Activated B cell treated with CpG ODN at 0.5 μM for 24 hours (primary cell): ENCODE measurements at regions not wholly inside any gene's neighbourhood (a gene's known extent, or its start where the extent isn't known, plus 50 kb on each side); places are given as distances from the start of the nearest gene placed in this dataset.

Experiments used
- ATAC-seq: fragments of 200-7000 bp; cut with Tn5 transposase; one replicate; pipeline ENCODE4 v1.10.0; 2021; ENCODE audit warnings: low read depth, mild to moderate bottlenecking, moderate library complexity
- CTCF ChIA-PET: fragments of 350-600 bp; sonication (Branson Sonifier 250); formaldehyde crosslinking; loops from one replicate; lab custom pipeline; 2021; ENCODE audit warnings: antibody characterized with exemption; lab: Charles Lee
- POLR2A ChIA-PET: fragments of 350-600 bp; sonication (Branson Sonifier 250); formaldehyde crosslinking; loops from one replicate; lab custom pipeline; 2021; ENCODE audit warnings: antibody characterized with exemption; lab: Charles Lee
- DNase-seq: peaks from one replicate; pipeline ENCODE4 v3.0.0; 2022
- H3K27ac Mint-ChIP-seq: one replicate; pipeline ENCODE4 v1.8.0; 2020; ENCODE audit warnings: mixed read lengths
- H3K27me3 Mint-ChIP-seq: one replicate; pipeline ENCODE4 v1.8.0; 2021; ENCODE audit warnings: mixed read lengths
- H3K36me3 Mint-ChIP-seq: one replicate; pipeline ENCODE4 v1.8.0; 2021; ENCODE audit warnings: low read depth, mixed read lengths
- H3K4me1 Mint-ChIP-seq: one replicate; pipeline ENCODE4 v1.8.0; 2021; ENCODE audit warnings: mixed read lengths
- H3K4me3 Mint-ChIP-seq: one replicate; pipeline ENCODE4 v1.8.0; 2020; ENCODE audit warnings: mild to moderate bottlenecking, mixed read lengths
- H3K9me3 Mint-ChIP-seq: one replicate; pipeline ENCODE4 v1.8.0; 2020; ENCODE audit warnings: mixed read lengths
- CTCF ChIP-seq: fragments of 200-600 bp; IDR thresholded peaks from one replicate; pipeline ENCODE4 v1.8.0; 2022; ENCODE audit warnings: antibody characterized with exemption, mild to moderate bottlenecking
- intact Hi-C: fragments of 100-400 bp; cut with micrococcal nuclease; formaldehyde crosslinking; loops from one replicate; pipeline ENCODE4 v1.15.1; 2024

- no peaks in the 10 kb centered on the region for H3K4me1 Mint-ChIP-seq
- H3K36me3 Mint-ChIP-seq = no peaks in the 10 kb centered on the region
- DNase-seq (no peak), ATAC-seq (no peak)
- ChIA-PET POLR2A (no interaction called here), CTCF (no interaction called here)
- H3K4me3 Mint-ChIP-seq = no peak overlapping the region
- no peaks in the 10 kb centered on the region for H3K27me3 Mint-ChIP-seq
- no peaks in the 10 kb centered on the region for H3K9me3 Mint-ChIP-seq
- no peak for TF ChIP-seq CTCF
- H3K27ac Mint-ChIP-seq = no peak overlapping the region
- intact Hi-C loops = no loop called here
These were observed 317.5 kb upstream of the GRIA3 start for GRCh38 chrX:122866532-122866931.

- Mint-ChIP-seq H3K4me1 (no peaks in the 10 kb centered on the region), H3K36me3 (no peaks in the 10 kb centered on the region), H3K4me3 (no peak overlapping the region), H3K27me3 (no peaks in the 10 kb centered on the region), H3K27ac (no peak overlapping the region), H3K9me3 (no peaks in the 10 kb centered on the region)
- ATAC-seq = no peak
- intact Hi-C loops = no loop called here
- no peak for TF ChIP-seq CTCF
- POLR2A ChIA-PET = no interaction called here
- CTCF ChIA-PET = no interaction called here
- no peak for DNase-seq
These were observed 315.4 kb upstream of the GRIA3 start for GRCh38 chrX:122868631-122869030.

- POLR2A ChIA-PET = no interaction called here
- no peaks in the 10 kb centered on the region for H3K4me1 Mint-ChIP-seq
These were observed 314.9 kb upstream of the GRIA3 start for GRCh38 chrX:122869171-122869570.

GRCh38 chrX:122878269-122878668 lies 305.8 kb upstream of the GRIA3 start:
- no peaks in the 10 kb centered on the region for H3K9me3 Mint-ChIP-seq
- H3K4me3 Mint-ChIP-seq = no peak overlapping the region
- intact Hi-C loops = no loop called here
- H3K36me3 Mint-ChIP-seq = no peaks in the 10 kb centered on the region
- no peaks in the 10 kb centered on the region for H3K27me3 Mint-ChIP-seq
- CTCF ChIA-PET = no interaction called here
- no peaks in the 10 kb centered on the region for H3K4me1 Mint-ChIP-seq
- no peak for ATAC-seq
- no peak for TF ChIP-seq CTCF
- POLR2A ChIA-PET = no interaction called here
- no peak for DNase-seq
- H3K27ac Mint-ChIP-seq = no peak overlapping the region

More at GRCh38 chrX:122869171-122869570, 314.9 kb upstream of the GRIA3 start:
- Mint-ChIP-seq H3K4me3 (no peak overlapping the region), H3K36me3 (no peaks in the 10 kb centered on the region), H3K27ac (no peak overlapping the region), H3K27me3 (no peaks in the 10 kb centered on the region), H3K9me3 (no peaks in the 10 kb centered on the region)
- no peak for TF ChIP-seq CTCF
- DNase-seq (no peak), ATAC-seq (no peak)
- intact Hi-C loops = no loop called here
- CTCF ChIA-PET = no interaction called here

- no peak for DNase-seq
- no peak overlapping the region for H3K4me3 Mint-ChIP-seq
- H3K27ac Mint-ChIP-seq = no peak overlapping the region
- H3K9me3 Mint-ChIP-seq = no peaks in the 10 kb centered on the region
- POLR2A ChIA-PET = no interaction called here
- H3K4me1 Mint-ChIP-seq = no peaks in the 10 kb centered on the region
- H3K36me3 Mint-ChIP-seq = no peaks in the 10 kb centered on the region
- no peak for TF ChIP-seq CTCF
- intact Hi-C loops = no loop called here
- CTCF ChIA-PET = no interaction called here
- no peak for ATAC-seq
- no peaks in the 10 kb centered on the region for H3K27me3 Mint-ChIP-seq
These were observed 303.1 kb upstream of the GRIA3 start for GRCh38 chrX:122880952-122881351.
